ENCODE measurements at regions not wholly inside any gene's neighbourhood (a gene's known extent, or its start where the extent isn't known, plus 50 kb on each side); places are given as distances from the start of the nearest gene placed in this dataset.

GRCh38 chr4:58252656-58253055 is 1142.5 kb upstream of the IGFBP7 start:
- H3K14ac ChIP-seq (ENCODE audit: low read length in 2 of 2) = no peak overlapping the region
- H2AFZ ChIP-seq (ENCODE audit: low read depth, low read length) = no peak overlapping the region
- no peak overlapping the region for H3K18ac ChIP-seq (ENCODE audit: low read depth in 1 of 2, low read length in 2 of 2)
- H3K4me1 ChIP-seq (ENCODE audit: control insufficient read depth, insufficient read depth, low read depth, low read length) = peaks cover 2% of the 10 kb centered on the region
- no peak overlapping the region for H3K23ac ChIP-seq (ENCODE audit: low read length in 2 of 2)
- H3K4me2 ChIP-seq (ENCODE audit: low read length, poor library complexity, severe bottlenecking) = no peak overlapping the region
- no peak overlapping the region for H3K4me3 ChIP-seq (ENCODE audit: insufficient read depth in 1 of 2, low read depth in 1 of 2, low read length in 2 of 2)
- H3K9me3 ChIP-seq (ENCODE audit: control insufficient read depth, low read length) = no peaks in the 10 kb centered on the region
- WGBS = 86% methylated on average over 1 of the region's 2 CpGs
- H2BK5ac ChIP-seq (ENCODE audit: low read depth, low read length, poor library complexity, severe bottlenecking) = no peak overlapping the region
- H4K91ac ChIP-seq (ENCODE audit: low read length) = no peak overlapping the region
- no peak overlapping the region for H2BK12ac ChIP-seq (ENCODE audit: low read length in 2 of 2)
- no peak overlapping the region for H3K4ac ChIP-seq (ENCODE audit: low read depth in 1 of 2, low read length in 2 of 2)
- no peak overlapping the region for H3K9ac ChIP-seq (ENCODE audit: low read length)
- no peak overlapping the region for H4K8ac ChIP-seq (ENCODE audit: low read length)
- no peaks in the 10 kb centered on the region for H3K79me1 ChIP-seq (replicated peaks; ENCODE audit: low read length, poor library complexity, severe bottlenecking)
- no peak overlapping the region for H2AK5ac ChIP-seq (ENCODE audit: low read length, severe bottlenecking)
- no peaks in the 10 kb centered on the region for H3K27me3 ChIP-seq (ENCODE audit: control insufficient read depth in 1 of 2, insufficient read depth in 1 of 2, low read length in 2 of 2)
- no peaks in the 10 kb centered on the region for H3K36me3 ChIP-seq (ENCODE audit: control insufficient read depth in 1 of 2, insufficient read depth in 2 of 2, low read depth in 1 of 2, low read length in 2 of 2)
- H3K27ac ChIP-seq (ENCODE audit: low read length, poor library complexity, severe bottlenecking) = no peak overlapping the region
- DNase-seq = no peak
- H2BK15ac ChIP-seq (ENCODE audit: low read depth, poor library complexity, severe bottlenecking) = no peak overlapping the region
- no peak overlapping the region for H2BK120ac ChIP-seq (ENCODE audit: low read depth, low read length)

- no peak overlapping the region for H2BK12ac ChIP-seq (ENCODE audit: low read length in 2 of 2)
- H4K91ac ChIP-seq (ENCODE audit: low read length) = no peak overlapping the region
- H3K79me1 ChIP-seq (replicated peaks; ENCODE audit: low read length, poor library complexity, severe bottlenecking) = no peaks in the 10 kb centered on the region
- H3K4me2 ChIP-seq (ENCODE audit: low read length, poor library complexity, severe bottlenecking) = no peak overlapping the region
- H3K4ac ChIP-seq (ENCODE audit: low read depth in 1 of 2, low read length in 2 of 2) = no peak overlapping the region
- H3K9me3 ChIP-seq (ENCODE audit: control insufficient read depth, low read length) = no peaks in the 10 kb centered on the region
- no peak overlapping the region for H2AFZ ChIP-seq (ENCODE audit: low read depth, low read length)
- H3K27me3 ChIP-seq (ENCODE audit: control insufficient read depth in 1 of 2, insufficient read depth in 1 of 2, low read length in 2 of 2) = no peaks in the 10 kb centered on the region
- no peak overlapping the region for H3K18ac ChIP-seq (ENCODE audit: low read depth in 1 of 2, low read length in 2 of 2)
- H2BK15ac ChIP-seq (ENCODE audit: low read depth, poor library complexity, severe bottlenecking) = no peak overlapping the region
- H2BK120ac ChIP-seq (ENCODE audit: low read depth, low read length) = no peak overlapping the region
- H4K8ac ChIP-seq (ENCODE audit: low read length) = no peak overlapping the region
- no peak overlapping the region for H3K14ac ChIP-seq (ENCODE audit: low read length in 2 of 2)
- H2BK5ac ChIP-seq (ENCODE audit: low read depth, low read length, poor library complexity, severe bottlenecking) = no peak overlapping the region
- H3K36me3 ChIP-seq (ENCODE audit: control insufficient read depth in 1 of 2, insufficient read depth in 2 of 2, low read depth in 1 of 2, low read length in 2 of 2) = no peaks in the 10 kb centered on the region
- H3K27ac ChIP-seq (ENCODE audit: low read length, poor library complexity, severe bottlenecking) = no peak overlapping the region
- H3K4me1 ChIP-seq (ENCODE audit: control insufficient read depth, insufficient read depth, low read depth, low read length) = peaks cover 2% of the 10 kb centered on the region
- H2AK5ac ChIP-seq (ENCODE audit: low read length, severe bottlenecking) = no peak overlapping the region
- H3K4me3 ChIP-seq (ENCODE audit: insufficient read depth in 1 of 2, low read depth in 1 of 2, low read length in 2 of 2) = no peak overlapping the region
- DNase-seq = peak; percentile 45
- H3K23ac ChIP-seq (ENCODE audit: low read length in 2 of 2) = no peak overlapping the region
- H3K9ac ChIP-seq (ENCODE audit: low read length) = no peak overlapping the region
- 44% methylated on average over 2 of the region's 3 CpGs for WGBS
Measured at GRCh38 chr4:58247792-58248191, 1137.6 kb upstream of the IGFBP7 start.

DNA sequence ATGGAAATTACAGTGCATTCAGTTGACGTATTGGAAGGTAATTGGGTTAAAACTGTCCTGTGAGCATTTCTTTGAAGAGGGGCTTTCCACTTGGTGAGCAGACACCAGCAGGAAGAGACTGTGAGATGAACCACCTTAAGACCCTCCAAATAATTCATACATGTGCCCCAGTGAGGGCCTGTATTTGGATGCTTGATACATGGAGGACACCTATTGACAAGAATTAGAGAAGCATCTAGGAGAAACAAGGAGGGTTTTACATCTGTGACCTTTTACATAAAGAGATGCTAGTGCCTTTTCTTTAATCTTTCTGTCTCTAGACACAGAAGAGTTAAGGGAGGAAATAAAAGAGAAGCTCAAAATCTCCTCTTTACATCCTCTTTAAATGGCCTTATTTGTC is 1115.3 kb upstream of the IGFBP7 start:
- WGBS = 90% methylated on average over 1 of the region's 1 CpG
- H4K91ac ChIP-seq (ENCODE audit: low read length) = no peak overlapping the region
- DNase-seq = no peak
- H3K18ac ChIP-seq (ENCODE audit: low read depth in 1 of 2, low read length in 2 of 2) = no peak overlapping the region
- H4K8ac ChIP-seq (ENCODE audit: low read length) = no peak overlapping the region
- H3K4me3 ChIP-seq (ENCODE audit: insufficient read depth in 1 of 2, low read depth in 1 of 2, low read length in 2 of 2) = no peak overlapping the region
- H3K27me3 ChIP-seq (ENCODE audit: control insufficient read depth in 1 of 2, insufficient read depth in 1 of 2, low read length in 2 of 2) = no peaks in the 10 kb centered on the region
- no peak overlapping the region for H2AK5ac ChIP-seq (ENCODE audit: low read length, severe bottlenecking)
- H3K4ac ChIP-seq (ENCODE audit: low read depth in 1 of 2, low read length in 2 of 2) = no peak overlapping the region
- H3K36me3 ChIP-seq (ENCODE audit: control insufficient read depth in 1 of 2, insufficient read depth in 2 of 2, low read depth in 1 of 2, low read length in 2 of 2) = no peaks in the 10 kb centered on the region
- no peaks in the 10 kb centered on the region for H3K4me1 ChIP-seq (ENCODE audit: control insufficient read depth, insufficient read depth, low read depth, low read length)
- H2BK12ac ChIP-seq (ENCODE audit: low read length in 2 of 2) = no peak overlapping the region
- H2BK120ac ChIP-seq (ENCODE audit: low read depth, low read length) = no peak overlapping the region
- H3K14ac ChIP-seq (ENCODE audit: low read length in 2 of 2) = no peak overlapping the region
- H3K9me3 ChIP-seq (ENCODE audit: control insufficient read depth, low read length) = peaks cover 7% of the 10 kb centered on the region
- H3K79me1 ChIP-seq (replicated peaks; ENCODE audit: low read length, poor library complexity, severe bottlenecking) = no peaks in the 10 kb centered on the region
- H2BK5ac ChIP-seq (ENCODE audit: low read depth, low read length, poor library complexity, severe bottlenecking) = no peak overlapping the region
- H3K27ac ChIP-seq (ENCODE audit: low read length, poor library complexity, severe bottlenecking) = no peak overlapping the region
- no peak overlapping the region for H3K9ac ChIP-seq (ENCODE audit: low read length)
- H3K4me2 ChIP-seq (ENCODE audit: low read length, poor library complexity, severe bottlenecking) = no peak overlapping the region
- H2AFZ ChIP-seq (ENCODE audit: low read depth, low read length) = no peak overlapping the region
- no peak overlapping the region for H2BK15ac ChIP-seq (ENCODE audit: low read depth, poor library complexity, severe bottlenecking)
- no peak overlapping the region for H3K23ac ChIP-seq (ENCODE audit: low read length in 2 of 2)

- Histone ChIP-seq H2BK15ac (ENCODE audit: low read depth, poor library complexity, severe bottlenecking) (no peak overlapping the region), H3K27ac (ENCODE audit: low read length, poor library complexity, severe bottlenecking) (no peak overlapping the region), H2AFZ (ENCODE audit: low read depth, low read length) (no peak overlapping the region), H2BK5ac (ENCODE audit: low read depth, low read length, poor library complexity, severe bottlenecking) (no peak overlapping the region), H2BK120ac (ENCODE audit: low read depth, low read length) (no peak overlapping the region), H3K36me3 (ENCODE audit: control insufficient read depth in 1 of 2, insufficient read depth in 2 of 2, low read depth in 1 of 2, low read length in 2 of 2) (no peaks in the 10 kb centered on the region), H3K18ac (ENCODE audit: low read depth in 1 of 2, low read length in 2 of 2) (no peak overlapping the region), H3K9ac (ENCODE audit: low read length) (no peak overlapping the region), H3K4ac (ENCODE audit: low read depth in 1 of 2, low read length in 2 of 2) (no peak overlapping the region), H3K23ac (ENCODE audit: low read length in 2 of 2) (no peak overlapping the region), H3K14ac (ENCODE audit: low read length in 2 of 2) (no peak overlapping the region), H3K4me1 (ENCODE audit: control insufficient read depth, insufficient read depth, low read depth, low read length) (no peaks in the 10 kb centered on the region), H3K4me2 (ENCODE audit: low read length, poor library complexity, severe bottlenecking) (no peak overlapping the region), H3K79me1 (replicated peaks; ENCODE audit: low read length, poor library complexity, severe bottlenecking) (no peaks in the 10 kb centered on the region), H2BK12ac (ENCODE audit: low read length in 2 of 2) (no peak overlapping the region), H4K91ac (ENCODE audit: low read length) (no peak overlapping the region), H2AK5ac (ENCODE audit: low read length, severe bottlenecking) (no peak overlapping the region), H3K4me3 (ENCODE audit: insufficient read depth in 1 of 2, low read depth in 1 of 2, low read length in 2 of 2) (no peak overlapping the region), H3K9me3 (ENCODE audit: control insufficient read depth, low read length) (peaks cover 10% of the 10 kb centered on the region), H3K27me3 (ENCODE audit: control insufficient read depth in 1 of 2, insufficient read depth in 1 of 2, low read length in 2 of 2) (no peaks in the 10 kb centered on the region), H4K8ac (ENCODE audit: low read length) (no peak overlapping the region)
- DNase-seq = no peak
- 71% methylated on average over 2 of the region's 2 CpGs for WGBS
Measured at GRCh38 chr4:58219179-58219578, 1109.0 kb upstream of the IGFBP7 start.

Measured in mesenchymal stem cell (in vitro differentiated cells and primary cell).